Stomach smooth muscle (tissue), 2 donors: ENCODE measurements at regions not wholly inside any gene's neighbourhood (a gene's known extent, or its start where the extent isn't known, plus 50 kb on each side); places are given as distances from the start of the nearest gene placed in this dataset.
"Not testable (repeated sequence)": the region's sequence is repeated elsewhere in the genome, so short reads cannot be mapped to it uniquely, and the experiment has no call there.

Source experiments
- H3K27ac ChIP-seq: one replicate; pipeline ENCODE4 v1.7.0; 2013; ENCODE audit warnings: mild to moderate bottlenecking, low read length, inconsistent platforms
- H3K27me3 ChIP-seq, 2 donors: one replicate each; pipeline ENCODE4 v1.7.0; 2013; ENCODE audit warnings: low read length in 2 of 2; ENCODE audit not compliant: insufficient read depth in 2 of 2, control insufficient read depth in 1 of 2
- H3K36me3 ChIP-seq, 2 donors: one replicate each; pipeline ENCODE4 v1.7.0; 2013; ENCODE audit warnings: low read length in 2 of 2; ENCODE audit not compliant: control insufficient read depth in 2 of 2, insufficient read depth in 2 of 2
- H3K4me1 ChIP-seq: one replicate; pipeline ENCODE4 v1.7.0; 2013; ENCODE audit warnings: low read length; ENCODE audit not compliant: control insufficient read depth, insufficient read depth
- H3K4me3 ChIP-seq, 2 donors: one replicate each; pipeline ENCODE4 v1.7.0; 2013; ENCODE audit warnings: low read length in 2 of 2
- H3K9ac ChIP-seq, 2 donors: one replicate each; pipeline ENCODE4 v1.7.0; 2013; ENCODE audit warnings: low read length in 2 of 2, mild to moderate bottlenecking in 1 of 2
- H3K9me3 ChIP-seq, 2 donors: one replicate each; pipeline ENCODE4 v1.7.0; 2013; ENCODE audit warnings: low read length in 2 of 2; ENCODE audit not compliant: control insufficient read depth in 2 of 2
- donor health status: healthy.
- donor health status: Pancreatic carcinoma.

- H3K27ac ChIP-seq, H3K4me1 ChIP-seq: not testable (repeated sequence)
These were observed 172.5 kb upstream of the NOTCH2NLA start for GRCh38 chr1:146401281-146401825.

GRCh38 chr1:146400173-146401121 lies 171.6 kb upstream of the NOTCH2NLA start:
- H3K36me3 ChIP-seq, H3K4me1 ChIP-seq, H3K9me3 ChIP-seq, H3K27ac ChIP-seq, H3K4me3 ChIP-seq, H3K9ac ChIP-seq, H3K27me3 ChIP-seq: not testable (repeated sequence)

More at GRCh38 chr1:146401281-146401825, 172.5 kb upstream of the NOTCH2NLA start:
- H3K9me3 ChIP-seq, H3K4me3 ChIP-seq, H3K36me3 ChIP-seq, H3K27me3 ChIP-seq, H3K9ac ChIP-seq: not testable (repeated sequence)

- not testable (repeated sequence) for H3K9ac ChIP-seq, H3K4me1 ChIP-seq, H3K27me3 ChIP-seq, H3K36me3 ChIP-seq, H3K9me3 ChIP-seq, H3K27ac ChIP-seq, H3K4me3 ChIP-seq
These were observed 170.4 kb upstream of the NOTCH2NLA start for GRCh38 chr1:146399225-146399624.

- not testable (repeated sequence) for H3K27me3 ChIP-seq, H3K9ac ChIP-seq, H3K9me3 ChIP-seq, H3K36me3 ChIP-seq, H3K4me1 ChIP-seq, H3K27ac ChIP-seq, H3K4me3 ChIP-seq
These were observed 168.0 kb upstream of the NOTCH2NLA start for GRCh38 chr1:146396801-146397200.

GRCh38 chr1:146396242-146396641 lies 167.4 kb upstream of the NOTCH2NLA start:
- not testable (repeated sequence) for H3K36me3 ChIP-seq, H3K27me3 ChIP-seq, H3K27ac ChIP-seq, H3K4me3 ChIP-seq, H3K9me3 ChIP-seq, H3K4me1 ChIP-seq, H3K9ac ChIP-seq

GRCh38 chr1:146393796-146394195 lies 165.0 kb upstream of the NOTCH2NLA start:
- H3K36me3 ChIP-seq, H3K4me3 ChIP-seq, H3K27me3 ChIP-seq, H3K27ac ChIP-seq, H3K9ac ChIP-seq, H3K4me1 ChIP-seq, H3K9me3 ChIP-seq: not testable (repeated sequence)

GRCh38 chr1:146393154-146393553 lies 164.3 kb upstream of the NOTCH2NLA start:
- not testable (repeated sequence) for H3K4me1 ChIP-seq, H3K27me3 ChIP-seq, H3K36me3 ChIP-seq, H3K4me3 ChIP-seq, H3K27ac ChIP-seq, H3K9ac ChIP-seq, H3K9me3 ChIP-seq

- not testable (repeated sequence) for H3K9me3 ChIP-seq, H3K4me1 ChIP-seq, H3K9ac ChIP-seq, H3K36me3 ChIP-seq, H3K27me3 ChIP-seq, H3K4me3 ChIP-seq, H3K27ac ChIP-seq
These were observed 160.4 kb upstream of the NOTCH2NLA start for GRCh38 chr1:146389178-146389577.

GRCh38 chr1:146387750-146388469 lies 159.1 kb upstream of the NOTCH2NLA start:
- H3K4me3 ChIP-seq, H3K36me3 ChIP-seq, H3K9me3 ChIP-seq, H3K9ac ChIP-seq, H3K27me3 ChIP-seq, H3K4me1 ChIP-seq: not testable (repeated sequence)
- H3K27ac ChIP-seq, result peak overlapping the region; percentile 88

GRCh38 chr1:146386851-146387749 lies 158.3 kb upstream of the NOTCH2NLA start:
- H3K9ac ChIP-seq, result peak overlapping the region; percentile 66 to 80
- not testable (repeated sequence) for H3K4me1 ChIP-seq, H3K27me3 ChIP-seq, H3K36me3 ChIP-seq, H3K9me3 ChIP-seq
- peak overlapping the region; percentile 62 to 67 for H3K4me3 ChIP-seq
- H3K27ac ChIP-seq, result peak overlapping the region; percentile 88
